Breast epithelium (tissue), 3 donors: ENCODE measurements at regions not wholly inside any gene's neighbourhood (a gene's known extent, or its start where the extent isn't known, plus 50 kb on each side); places are given as distances from the start of the nearest gene placed in this dataset.

ENCODE experiments used
- POLR2A ChIP-seq: fragments of 450-650 bp; IDR thresholded peaks from one replicate; pipeline ENCODE4 v1.6.1; 2016; ENCODE audit warnings: antibody characterized with exemption, mild to moderate bottlenecking, moderate library complexity
- POLR2AphosphoS5 ChIP-seq, 3 donors: sonication (generic); formaldehyde crosslinking; IDR thresholded peaks; one replicate each; pipeline ENCODE4 v1.6.1; 2017; ENCODE audit warnings: antibody characterized with exemption in 3 of 3
- TF ChIP-seq, protein P1 (sequence below), 3 donors: fragments of 450-650 bp; IDR thresholded peaks; one replicate each; pipeline ENCODE4 v1.5.1; 2016 to 2017; ENCODE audit warnings: antibody characterized with exemption in 3 of 3, mild to moderate bottlenecking in 3 of 3, moderate library complexity in 3 of 3

DNA sequence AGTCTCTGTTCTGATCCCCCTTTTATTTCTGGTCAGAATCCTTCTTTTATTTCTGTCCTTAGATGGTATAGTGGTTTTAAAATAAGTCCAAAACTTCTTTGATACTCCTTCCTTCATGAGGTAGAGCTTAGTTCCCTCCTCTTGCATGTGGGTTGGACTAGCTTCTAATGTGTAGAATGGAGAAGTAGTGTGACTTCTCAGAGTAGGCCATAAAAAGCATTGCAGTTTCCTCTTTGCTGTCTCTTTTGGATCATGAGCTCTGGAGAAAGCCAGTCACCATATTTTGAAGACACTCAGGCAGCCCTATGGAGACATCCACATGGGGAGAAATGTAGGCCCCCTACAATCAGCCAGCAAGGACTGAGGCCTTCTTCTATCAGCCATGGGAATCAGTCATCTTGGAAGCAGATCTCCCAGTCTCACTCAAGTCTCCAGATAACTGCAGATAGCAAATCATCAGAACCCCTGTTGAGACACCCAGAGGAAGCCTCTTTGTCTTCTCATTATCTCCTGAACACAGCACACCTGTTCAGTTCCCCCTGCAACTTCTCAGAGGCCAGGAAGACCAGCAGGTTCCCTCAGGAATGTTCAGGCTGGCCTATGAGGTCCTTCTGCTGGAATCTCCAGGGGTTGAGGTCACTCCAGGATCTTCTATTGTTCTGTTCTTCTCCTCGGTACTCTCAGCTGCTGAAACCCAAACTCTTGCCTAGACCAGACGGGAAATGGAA is 511.9 kb upstream of the ZMIZ1 start:
- TF ChIP-seq, protein P1, sequence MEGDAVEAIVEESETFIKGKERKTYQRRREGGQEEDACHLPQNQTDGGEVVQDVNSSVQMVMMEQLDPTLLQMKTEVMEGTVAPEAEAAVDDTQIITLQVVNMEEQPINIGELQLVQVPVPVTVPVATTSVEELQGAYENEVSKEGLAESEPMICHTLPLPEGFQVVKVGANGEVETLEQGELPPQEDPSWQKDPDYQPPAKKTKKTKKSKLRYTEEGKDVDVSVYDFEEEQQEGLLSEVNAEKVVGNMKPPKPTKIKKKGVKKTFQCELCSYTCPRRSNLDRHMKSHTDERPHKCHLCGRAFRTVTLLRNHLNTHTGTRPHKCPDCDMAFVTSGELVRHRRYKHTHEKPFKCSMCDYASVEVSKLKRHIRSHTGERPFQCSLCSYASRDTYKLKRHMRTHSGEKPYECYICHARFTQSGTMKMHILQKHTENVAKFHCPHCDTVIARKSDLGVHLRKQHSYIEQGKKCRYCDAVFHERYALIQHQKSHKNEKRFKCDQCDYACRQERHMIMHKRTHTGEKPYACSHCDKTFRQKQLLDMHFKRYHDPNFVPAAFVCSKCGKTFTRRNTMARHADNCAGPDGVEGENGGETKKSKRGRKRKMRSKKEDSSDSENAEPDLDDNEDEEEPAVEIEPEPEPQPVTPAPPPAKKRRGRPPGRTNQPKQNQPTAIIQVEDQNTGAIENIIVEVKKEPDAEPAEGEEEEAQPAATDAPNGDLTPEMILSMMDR (IDR thresholded peaks at IDR 0.05), result no peak
- TF ChIP-seq POLR2AphosphoS5 (IDR thresholded peaks at IDR 0.05) (no peak), POLR2A (no peak)
